ENCODE measurements at regions not wholly inside any gene's neighbourhood (a gene's known extent, or its start where the extent isn't known, plus 50 kb on each side); places are given as distances from the start of the nearest gene placed in this dataset.

- Histone ChIP-seq H3K27ac (ENCODE audit: low read depth in 2 of 2, low read length in 1 of 2) (no peak overlapping the region), H4K20me1 (ENCODE audit: insufficient read depth) (no peaks in the 10 kb centered on the region), H3K9me2 (no peaks in the 10 kb centered on the region), H3K9me3 (no peaks in the 10 kb centered on the region), H3K36me3 (replicated peaks in 1 of 2; ENCODE audit: control insufficient read depth in 1 of 2, insufficient read depth in 2 of 2, low read length in 1 of 2) (no peaks in the 10 kb centered on the region), H3K4me3 (ENCODE audit: low read depth in 2 of 2, low read length in 1 of 2) (no peak overlapping the region), H3K4me2 (no peak overlapping the region), H3K4me1 (ENCODE audit: control insufficient read depth in 1 of 2, insufficient read depth in 2 of 2, low read depth in 1 of 2, low read length in 1 of 2) (no peaks in the 10 kb centered on the region; a peak in 1 of 4 replicates), H3F3A (replicated peaks; ENCODE audit: insufficient read depth) (no peaks in the 10 kb centered on the region), H3K79me2 (ENCODE audit: insufficient read depth) (no peaks in the 10 kb centered on the region), H3K27me3 (ENCODE audit: insufficient read depth) (no peaks in the 10 kb centered on the region), H2AFZ (ENCODE audit: low read depth) (no peak overlapping the region), H3K9ac (no peak overlapping the region)
- WGBS (ENCODE audit: low lambda C conversion rate): 10% methylated on average over 2 of the region's 2 CpGs
- POLR2A ChIA-PET: no interaction called here
- no peak for TF ChIP-seq MXI1 (IDR thresholded peaks at IDR 0.05; ENCODE audit: low read depth, low read length)
- no peak for TF ChIP-seq CHD2 (IDR thresholded peaks at IDR 0.05; ENCODE audit: low read length, partially characterized antibody)
- no peak for TF ChIP-seq ELF1 (IDR thresholded peaks at IDR 0.05)
- no peak for TF ChIP-seq TAF1 (IDR thresholded peaks at IDR 0.05; ENCODE audit: borderline replicate concordance, low read depth, low read length)
- no peak for TF ChIP-seq NFIC (IDR thresholded peaks at IDR 0.05; ENCODE audit: borderline replicate concordance)
- TF ChIP-seq EZH2phosphoT487 (IDR thresholded peaks at IDR 0.05; ENCODE audit: borderline replicate concordance, low read depth): no peak
- TF ChIP-seq JUND (IDR thresholded peaks at IDR 0.05): no peak
- TF ChIP-seq, protein P1, sequence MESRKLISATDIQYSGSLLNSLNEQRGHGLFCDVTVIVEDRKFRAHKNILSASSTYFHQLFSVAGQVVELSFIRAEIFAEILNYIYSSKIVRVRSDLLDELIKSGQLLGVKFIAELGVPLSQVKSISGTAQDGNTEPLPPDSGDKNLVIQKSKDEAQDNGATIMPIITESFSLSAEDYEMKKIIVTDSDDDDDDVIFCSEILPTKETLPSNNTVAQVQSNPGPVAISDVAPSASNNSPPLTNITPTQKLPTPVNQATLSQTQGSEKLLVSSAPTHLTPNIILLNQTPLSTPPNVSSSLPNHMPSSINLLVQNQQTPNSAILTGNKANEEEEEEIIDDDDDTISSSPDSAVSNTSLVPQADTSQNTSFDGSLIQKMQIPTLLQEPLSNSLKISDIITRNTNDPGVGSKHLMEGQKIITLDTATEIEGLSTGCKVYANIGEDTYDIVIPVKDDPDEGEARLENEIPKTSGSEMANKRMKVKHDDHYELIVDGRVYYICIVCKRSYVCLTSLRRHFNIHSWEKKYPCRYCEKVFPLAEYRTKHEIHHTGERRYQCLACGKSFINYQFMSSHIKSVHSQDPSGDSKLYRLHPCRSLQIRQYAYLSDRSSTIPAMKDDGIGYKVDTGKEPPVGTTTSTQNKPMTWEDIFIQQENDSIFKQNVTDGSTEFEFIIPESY (IDR thresholded peaks at IDR 0.05; ENCODE audit: borderline replicate concordance, low read depth): no peak
- TF ChIP-seq USF2 (IDR thresholded peaks at IDR 0.05; ENCODE audit: borderline replicate concordance, low read depth, low read length): no peak
- DNase-seq: no peak
- CTCF ChIA-PET: interaction anchor here (1.9 kb wide), 1 partner anchor 8 kb away, joined by 7 read pairs; no protein-coding TSS in a partner anchor
Measured at GRCh38 chr2:128458505-128458904, 139.8 kb upstream of the HS6ST1 start.

- Histone ChIP-seq H3K4me1 (ENCODE audit: control insufficient read depth in 1 of 2, insufficient read depth in 2 of 2, low read depth in 1 of 2, low read length in 1 of 2) (no peaks in the 10 kb centered on the region; a peak in 1 of 4 replicates), H2AFZ (ENCODE audit: low read depth) (no peak overlapping the region), H3K9ac (no peak overlapping the region), H3F3A (replicated peaks; ENCODE audit: insufficient read depth) (no peaks in the 10 kb centered on the region), H4K20me1 (ENCODE audit: insufficient read depth) (no peaks in the 10 kb centered on the region), H3K9me3 (no peaks in the 10 kb centered on the region), H3K4me2 (no peak overlapping the region), H3K9me2 (no peaks in the 10 kb centered on the region), H3K27me3 (ENCODE audit: insufficient read depth) (no peaks in the 10 kb centered on the region), H3K4me3 (ENCODE audit: low read depth in 2 of 2, low read length in 1 of 2) (no peak overlapping the region), H3K79me2 (ENCODE audit: insufficient read depth) (no peaks in the 10 kb centered on the region), H3K36me3 (replicated peaks in 1 of 2; ENCODE audit: control insufficient read depth in 1 of 2, insufficient read depth in 2 of 2, low read length in 1 of 2) (no peaks in the 10 kb centered on the region), H3K27ac (ENCODE audit: low read depth in 2 of 2, low read length in 1 of 2) (no peak overlapping the region)
- no peak for DNase-seq
- ChIA-PET CTCF (no interaction called here), POLR2A (no interaction called here)
- 25% methylated on average over 1 of the region's 1 CpG for WGBS (ENCODE audit: low lambda C conversion rate)
- TF ChIP-seq CTCF (IDR thresholded peaks at IDR 0.05) (no peak), RFX5 (IDR thresholded peaks at IDR 0.05; ENCODE audit: low read length) (no peak), GATA2 (CRISPR knock-in tag; IDR thresholded peaks at IDR 0.05) (no peak), FOXM1 (IDR thresholded peaks at IDR 0.05; ENCODE audit: low read depth) (no peak), EZH2phosphoT487 (IDR thresholded peaks at IDR 0.05; ENCODE audit: borderline replicate concordance, low read depth) (no peak), TEAD4 (IDR thresholded peaks at IDR 0.05; ENCODE audit: borderline replicate concordance, insufficient read depth) (no peak), MEF2A (IDR thresholded peaks at IDR 0.05; ENCODE audit: borderline replicate concordance, low read depth) (no peak), YY1 (IDR thresholded peaks at IDR 0.05; ENCODE audit: low read depth) (no peak), SMC3 (IDR thresholded peaks at IDR 0.05; ENCODE audit: low read depth, low read length) (no peak), TAF1 (IDR thresholded peaks at IDR 0.05; ENCODE audit: borderline replicate concordance, low read depth, low read length) (no peak), TCF12 (IDR thresholded peaks at IDR 0.05) (no peak)
- TF ChIP-seq, protein P2, sequence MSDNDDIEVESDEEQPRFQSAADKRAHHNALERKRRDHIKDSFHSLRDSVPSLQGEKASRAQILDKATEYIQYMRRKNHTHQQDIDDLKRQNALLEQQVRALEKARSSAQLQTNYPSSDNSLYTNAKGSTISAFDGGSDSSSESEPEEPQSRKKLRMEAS (IDR thresholded peaks at IDR 0.05; ENCODE audit: low read depth): no peak
- TF ChIP-seq, protein P3, sequence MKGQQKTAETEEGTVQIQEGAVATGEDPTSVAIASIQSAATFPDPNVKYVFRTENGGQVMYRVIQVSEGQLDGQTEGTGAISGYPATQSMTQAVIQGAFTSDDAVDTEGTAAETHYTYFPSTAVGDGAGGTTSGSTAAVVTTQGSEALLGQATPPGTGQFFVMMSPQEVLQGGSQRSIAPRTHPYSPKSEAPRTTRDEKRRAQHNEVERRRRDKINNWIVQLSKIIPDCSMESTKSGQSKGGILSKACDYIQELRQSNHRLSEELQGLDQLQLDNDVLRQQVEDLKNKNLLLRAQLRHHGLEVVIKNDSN (IDR thresholded peaks at IDR 0.05; ENCODE audit: borderline replicate concordance, low read depth): no peak
Measured at GRCh38 chr2:128464456-128464855, 145.8 kb upstream of the HS6ST1 start.

Measured in SK-N-SH (cell line).